HG03045 (cell line): ENCODE measurements at regions not wholly inside any gene's neighbourhood (a gene's known extent, or its start where the extent isn't known, plus 50 kb on each side); places are given as distances from the start of the nearest gene placed in this dataset.

Experiments
- ATAC-seq: cut with Tn5 transposase; IDR thresholded peaks from one replicate; pipeline ENCODE4 v1.9.1; 2021; ENCODE audit warnings: mild to moderate bottlenecking, moderate library complexity; ENCODE audit not compliant: unreplicated experiment

- ATAC-seq, result no peak
Measured at GRCh38 chr13:110773480-110773879, 60.0 kb downstream of the ING1 start.

GRCh38 chr13:110774051-110774450, 60.6 kb downstream of the ING1 start:
- no peak for ATAC-seq

- no peak for ATAC-seq
Measured at GRCh38 chr13:110774490-110774889, 61.0 kb downstream of the ING1 start.

- no peak for ATAC-seq
Measured at GRCh38 chr13:110775576-110775975, 62.1 kb downstream of the ING1 start.

- no peak for ATAC-seq
Measured at GRCh38 chr13:110777251-110777820, 63.8 kb downstream of the ING1 start.

- no peak for ATAC-seq
Measured at GRCh38 chr13:110779022-110779421, 65.5 kb downstream of the ING1 start.

- ATAC-seq, result no peak
Measured at GRCh38 chr13:110780422-110780821, 66.9 kb downstream of the ING1 start.

GRCh38 chr13:110782185-110782584, 68.7 kb downstream of the ING1 start:
- ATAC-seq, result no peak

- no peak for ATAC-seq
Measured at GRCh38 chr13:110784704-110785103, 71.2 kb downstream of the ING1 start.

- ATAC-seq, result no peak
Measured at GRCh38 chr13:110788778-110789177, 75.3 kb downstream of the ING1 start.

GRCh38 chr13:110789871-110790270, 76.4 kb downstream of the ING1 start:
- ATAC-seq, result no peak

- ATAC-seq, result no peak
Measured at GRCh38 chr13:110790371-110790770, 76.9 kb downstream of the ING1 start.

GRCh38 chr13:110794209-110794608, 80.7 kb downstream of the ING1 start:
- no peak for ATAC-seq

- ATAC-seq, result no peak
Measured at GRCh38 chr13:110797230-110797877, 83.9 kb downstream of the ING1 start.

- no peak for ATAC-seq
Measured at GRCh38 chr13:110798081-110798994, 84.8 kb downstream of the ING1 start.

GRCh38 chr13:110799246-110800236, 86.0 kb downstream of the ING1 start:
- ATAC-seq, result no peak

GRCh38 chr13:110801044-110801443, 87.5 kb downstream of the ING1 start:
- no peak for ATAC-seq

- ATAC-seq, result no peak
Measured at GRCh38 chr13:110802260-110802659, 88.8 kb downstream of the ING1 start.

- no peak for ATAC-seq
Measured at GRCh38 chr13:110806636-110807035, 93.1 kb downstream of the ING1 start.

- no peak for ATAC-seq
Measured at GRCh38 chr13:110807546-110807945, 94.0 kb downstream of the ING1 start.

GRCh38 chr13:110808138-110808537, 94.6 kb downstream of the ING1 start:
- ATAC-seq, result no peak
